CD14-positive monocyte (primary cell): ENCODE measurements at regions not wholly inside any gene's neighbourhood (a gene's known extent, or its start where the extent isn't known, plus 50 kb on each side); places are given as distances from the start of the nearest gene placed in this dataset.

Experiments
- DNase-seq, 3 donors: peaks; one replicate each; pipeline ENCODE4 v3.0.0-alpha.2; 2011 to 2022
- H2AFZ ChIP-seq: 2 replicates; pipeline ENCODE4 v1.6.0; 2012; ENCODE audit warnings: mild to moderate bottlenecking, low read depth, low read length, inconsistent platforms; ENCODE audit not compliant: insufficient read depth, poor library complexity, severe bottlenecking
- H3K27ac ChIP-seq, 2 donors: 1 replicate in 1 of 2; 2 replicates in 1 of 2; pipeline ENCODE4 v1.5.1; 2012 to 2013; ENCODE audit warnings: low read length in 2 of 2, control low read depth in 1 of 2, inconsistent platforms in 1 of 2, low read depth in 1 of 2, mild to moderate bottlenecking in 1 of 2
- H3K27me3 ChIP-seq, 2 donors: one replicate each; pipeline versions ENCODE4 v1.6.0 to v1.6.1; 2011 to 2013; ENCODE audit warnings: low read length in 2 of 2; ENCODE audit not compliant: control insufficient read depth in 2 of 2, insufficient read depth in 2 of 2
- H3K36me3 ChIP-seq, 2 donors: replicated peaks in 1 of 2; 1 replicate in 1 of 2; 2 replicates in 1 of 2; pipeline versions ENCODE4 v1.5.1 to v1.6.1; 2012 to 2013; ENCODE audit warnings: low read length in 2 of 2, control low read depth in 1 of 2, inconsistent platforms in 1 of 2, mild to moderate bottlenecking in 1 of 2; ENCODE audit not compliant: insufficient read depth in 2 of 2, control insufficient read depth in 1 of 2
- H3K4me1 ChIP-seq, 2 donors: 1 replicate in 1 of 2; 2 replicates in 1 of 2; pipeline versions ENCODE4 v1.5.1 to v1.6.1; 2012 to 2013; ENCODE audit warnings: low read length in 2 of 2, control low read depth in 1 of 2, inconsistent platforms in 1 of 2, mild to moderate bottlenecking in 1 of 2, moderate library complexity in 1 of 2; ENCODE audit not compliant: insufficient read depth in 2 of 2, control insufficient read depth in 1 of 2
- H3K4me2 ChIP-seq: replicated peaks from 2 replicates; pipeline ENCODE3; 2012; ENCODE audit warnings: low read length, moderate library complexity, mild to moderate bottlenecking; ENCODE audit not compliant: poor library complexity, severe bottlenecking; ENCODE audit errors: extremely low read depth
- H3K4me3 ChIP-seq, 3 experiments: fragments of 200-600 bp in 1 of 3; sonication (generic) in 1 of 3; replicated peaks in 1 of 3; 1 replicate in 2 of 3; 2 replicates in 1 of 3; pipeline ENCODE4 v1.5.1; 2011 to 2013; ENCODE audit warnings: low read length in 3 of 3, mild to moderate bottlenecking in 3 of 3, control low read depth in 2 of 3, low read depth in 2 of 3, inconsistent platforms in 1 of 3, moderate library complexity in 1 of 3
- H3K79me2 ChIP-seq: 2 replicates; pipeline ENCODE4 v1.6.0; 2012; ENCODE audit warnings: mild to moderate bottlenecking, control low read depth, inconsistent platforms, low read length, moderate library complexity; ENCODE audit not compliant: insufficient read depth
- H3K9ac ChIP-seq: 2 replicates; pipeline ENCODE4 v1.6.0; 2017; ENCODE audit warnings: low read length, mild to moderate bottlenecking; ENCODE audit not compliant: insufficient read depth, poor library complexity, severe bottlenecking
- H3K9me3 ChIP-seq, 2 donors: replicated peaks in 1 of 2; 1 replicate in 1 of 2; 2 replicates in 1 of 2; pipeline versions ENCODE4 v1.5.1 to v1.6.1; 2012 to 2013; ENCODE audit warnings: low read length in 2 of 2, control low read depth in 1 of 2; ENCODE audit not compliant: control insufficient read depth in 1 of 2, insufficient read depth in 1 of 2
- H4K20me1 ChIP-seq: 2 replicates; pipeline ENCODE4 v1.6.0; 2012; ENCODE audit warnings: mild to moderate bottlenecking, low read length, control low read depth, moderate library complexity; ENCODE audit not compliant: insufficient read depth
- H3K27ac Mint-ChIP-seq, 7 donors: one replicate each; pipeline ENCODE4 v1.8.0; 2020; ENCODE audit warnings: mild to moderate bottlenecking in 7 of 7, mixed read lengths in 7 of 7, moderate library complexity in 6 of 7, inconsistent platforms in 2 of 7
- H3K27me3 Mint-ChIP-seq, 3 donors: one replicate each; pipeline ENCODE4 v1.8.0; 2021 to 2022; ENCODE audit warnings: low read depth in 3 of 3, mild to moderate bottlenecking in 3 of 3, mixed read lengths in 3 of 3, moderate library complexity in 3 of 3, inconsistent platforms in 1 of 3
- H3K36me3 Mint-ChIP-seq, 2 donors: one replicate each; pipeline ENCODE4 v1.8.0; 2020; ENCODE audit warnings: mixed read lengths in 2 of 2, inconsistent platforms in 1 of 2, mild to moderate bottlenecking in 1 of 2
- H3K4me1 Mint-ChIP-seq: one replicate; pipeline ENCODE4 v1.8.0; 2020; ENCODE audit warnings: mild to moderate bottlenecking, mixed read lengths
- H3K4me3 Mint-ChIP-seq, 2 donors: one replicate each; pipeline ENCODE4 v1.8.0; 2020; ENCODE audit warnings: mild to moderate bottlenecking in 2 of 2, mixed read lengths in 2 of 2, moderate library complexity in 1 of 2
- H3K9me3 Mint-ChIP-seq, 7 donors: one replicate each; pipeline ENCODE4 v1.8.0; 2020 to 2022; ENCODE audit warnings: mixed read lengths in 7 of 7, mild to moderate bottlenecking in 6 of 7, moderate library complexity in 6 of 7, inconsistent platforms in 2 of 7
- CTCF ChIP-seq: fragments of 200-600 bp; IDR thresholded peaks from one replicate; pipeline ENCODE4 v1.8.0; 2022; ENCODE audit warnings: antibody characterized with exemption, mild to moderate bottlenecking
- WGBS: methylation state at CpG from one replicate; pipeline ENCODE4 v1.1.5; 2013; ENCODE audit warnings: missing lambda C conversion rate; ENCODE audit not compliant: insufficient coverage; 5-methylcytosine and 5-hydroxymethylcytosine counted together
- intact Hi-C, 2 donors: fragments of 100-400 bp; cut with micrococcal nuclease; formaldehyde crosslinking; loops; one replicate each; pipeline versions ENCODE4 v1.15.0 to v1.15.1; 2023

DNA sequence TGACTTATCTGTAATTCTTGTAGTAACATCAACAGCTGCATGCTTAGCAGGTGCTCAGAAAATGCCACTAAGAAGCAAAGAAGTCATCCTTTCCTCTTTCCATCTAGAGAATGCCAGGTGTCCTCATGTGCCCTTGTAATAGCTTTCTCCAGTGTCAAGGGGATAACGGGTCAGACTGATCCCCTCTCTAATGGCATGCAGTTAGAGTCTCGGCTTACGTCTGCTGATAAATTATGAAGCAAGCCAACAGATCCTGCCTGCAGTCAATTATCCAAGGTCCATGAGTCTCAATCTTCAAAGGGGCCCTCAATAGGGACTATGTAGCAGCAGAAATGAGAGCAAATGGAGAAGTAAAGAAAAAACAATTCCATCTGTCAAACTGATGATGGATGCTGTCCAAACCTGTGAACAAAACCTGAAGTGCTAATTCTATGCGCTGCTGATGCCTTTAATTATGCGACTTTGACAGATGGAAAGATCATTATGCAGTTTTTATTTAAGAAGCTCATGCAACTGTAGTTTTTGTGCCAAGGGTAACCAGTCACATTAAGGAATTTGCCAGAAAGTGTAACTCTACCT lies 162.8 kb upstream of the PEX5L start:
- 73% methylated on average over 2 of the region's 5 CpGs for WGBS
- H3K9me3 Mint-ChIP-seq, result peaks cover 0 to 13% (median 9%) of the 10 kb centered on the region in 7 donors
- no peaks in the 10 kb centered on the region for H3K36me3 Mint-ChIP-seq
- no peak overlapping the region for H3K4me3 Mint-ChIP-seq
- no peak for TF ChIP-seq CTCF
- no peak overlapping the region for H3K4me2 ChIP-seq
- no peaks in the 10 kb centered on the region for H3K36me3 ChIP-seq
- no peaks in the 10 kb centered on the region for H3K4me1 ChIP-seq
- no peaks in the 10 kb centered on the region for H3K4me1 Mint-ChIP-seq
- no peak overlapping the region for H3K27ac ChIP-seq
- no peak overlapping the region for H2AFZ ChIP-seq
- no peaks in the 10 kb centered on the region for H3K27me3 ChIP-seq
- H3K27ac Mint-ChIP-seq, result no peak overlapping the region
- no peak for DNase-seq
- no peak overlapping the region for H3K4me3 ChIP-seq
- H3K9ac ChIP-seq, result no peak overlapping the region
- peaks cover 9 to 23% of the 10 kb centered on the region in 2 donors for H3K9me3 ChIP-seq
- no peaks in the 10 kb centered on the region for H3K79me2 ChIP-seq
- H4K20me1 ChIP-seq, result no peaks in the 10 kb centered on the region
- intact Hi-C loops, result no loop called here
- H3K27me3 Mint-ChIP-seq, result no peaks in the 10 kb centered on the region

DNA sequence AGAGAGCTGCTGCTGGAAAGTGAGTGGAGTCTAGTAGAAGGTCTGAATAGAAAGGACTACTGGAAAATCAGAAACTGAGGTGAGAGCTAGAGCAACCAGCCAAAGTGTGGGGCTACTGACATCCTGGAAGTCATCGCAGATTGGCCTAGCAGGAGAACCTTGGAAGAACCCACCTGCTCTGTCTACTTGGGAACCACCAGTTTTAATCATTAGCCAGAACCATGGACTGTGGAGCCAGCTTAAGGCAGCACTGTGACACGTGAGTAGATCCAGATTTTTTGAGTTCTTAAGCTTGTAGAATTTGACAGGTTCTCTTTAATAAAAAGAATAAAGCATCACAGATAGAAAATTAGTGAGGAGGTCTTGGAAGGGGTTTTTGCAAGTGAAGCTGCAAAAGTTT lies 179.1 kb upstream of the PEX5L start:
- H3K4me2 ChIP-seq, result no peak overlapping the region
- no peak overlapping the region for H3K27ac ChIP-seq
- Mint-ChIP-seq H3K36me3 (no peaks in the 10 kb centered on the region), H3K27me3 (peaks cover 0 to 1% (median 0%) of the 10 kb centered on the region in 3 donors), H3K4me1 (no peaks in the 10 kb centered on the region), H3K4me3 (no peak overlapping the region), H3K27ac (no peak overlapping the region), H3K9me3 (peaks cover 0 to 10% (median 4%) of the 10 kb centered on the region in 7 donors)
- H3K27me3 ChIP-seq, result no peaks in the 10 kb centered on the region
- H3K4me3 ChIP-seq, result no peak overlapping the region
- H3K4me1 ChIP-seq, result no peaks in the 10 kb centered on the region
- no peaks in the 10 kb centered on the region for H3K79me2 ChIP-seq
- no peak for DNase-seq
- no peak overlapping the region for H3K9ac ChIP-seq
- peaks cover 9 to 17% of the 10 kb centered on the region in 2 donors for H3K9me3 ChIP-seq
- TF ChIP-seq CTCF, result no peak
- WGBS, result 89% methylated on average over 1 of the region's 2 CpGs
- no peak overlapping the region for H2AFZ ChIP-seq
- H3K36me3 ChIP-seq, result no peaks in the 10 kb centered on the region
- H4K20me1 ChIP-seq, result no peaks in the 10 kb centered on the region
- intact Hi-C loops, result no loop called here
